SK-N-SH treated with all-trans-retinoic acid at 6 μM for 48 hours (cell line): ENCODE measurements at regions not wholly inside any gene's neighbourhood (a gene's known extent, or its start where the extent isn't known, plus 50 kb on each side); places are given as distances from the start of the nearest gene placed in this dataset.

Experiments
- ISL1 ChIP-seq: fragments of 250-450 bp; sonication (Bioruptor Pico); IDR thresholded peaks from 2 replicates; pipeline ENCODE4 v2.1.2; 2022; ENCODE audit warnings: mild to moderate bottlenecking, moderate library complexity
- POU6F1 ChIP-seq: fragments of 250-450 bp; sonication (Bioruptor Pico); IDR thresholded peaks from 2 replicates; pipeline ENCODE4 v1.8.0; 2021; ENCODE audit warnings: low read depth, mild to moderate bottlenecking, moderate library complexity, borderline replicate concordance

- TF ChIP-seq POU6F1 (no peak), ISL1 (no peak)
These were observed 110.9 kb upstream of the ANKRD55 start for GRCh38 chr5:56343988-56344387.
